H1 (cell line): ENCODE measurements at regions not wholly inside any gene's neighbourhood (a gene's known extent, or its start where the extent isn't known, plus 50 kb on each side); places are given as distances from the start of the nearest gene placed in this dataset.

ENCODE experiments used
- CTCF ChIA-PET: fragments of 300-600 bp; sonication (Branson Sonifier 250); formaldehyde crosslinking; loops from one replicate; lab custom pipeline; 2021; ENCODE audit not compliant: partially characterized antibody; lab: Charles Lee
- POLR2A ChIA-PET: fragments of 300-600 bp; sonication (Branson Sonifier 250); formaldehyde crosslinking; loops from one replicate; lab custom pipeline; 2021; ENCODE audit warnings: inconsistent platforms; ENCODE audit not compliant: partially characterized antibody; lab: Charles Lee
- DNase-seq, 2 experiments: peaks; one replicate each; pipeline versions ENCODE4 v3.0.0 to v3.0.0-alpha.2; 2010 to 2022; ENCODE audit warnings: low spot score in 2 of 2, low read depth in 1 of 2, mixed read lengths in 1 of 2
- FAIRE-seq: peaks from 2 replicates; lab custom pipeline; 2011; peaks lifted over from hg19 to GRCh38; lab: Jason Lieb, UNC
- H2AFZ ChIP-seq: 2 replicates; pipeline ENCODE4 v1.8.1; 2012; ENCODE audit warnings: low read length, inconsistent platforms
- H2AK5ac ChIP-seq: 2 replicates; pipeline ENCODE4 v1.6.1; 2013; ENCODE audit warnings: low read depth, low read length
- H2BK120ac ChIP-seq: replicated peaks from 2 replicates; pipeline ENCODE3; 2013; ENCODE audit warnings: low read depth, low read length, inconsistent platforms
- H2BK12ac ChIP-seq: 2 replicates; pipeline ENCODE4 v1.6.1; 2013; ENCODE audit warnings: low read depth, low read length
- H2BK15ac ChIP-seq: 2 replicates; pipeline ENCODE4 v1.6.1; 2013; ENCODE audit warnings: low read length
- H2BK20ac ChIP-seq: 2 replicates; pipeline ENCODE4 v1.6.1; 2013; ENCODE audit warnings: low read length
- H2BK5ac ChIP-seq: 2 replicates; pipeline ENCODE4 v1.6.1; 2013; ENCODE audit warnings: low read depth, low read length
- H3K14ac ChIP-seq: 2 replicates; pipeline ENCODE4 v1.6.1; 2013; ENCODE audit warnings: inconsistent platforms; ENCODE audit not compliant: insufficient read length
- H3K18ac ChIP-seq: 2 replicates; pipeline ENCODE4 v1.6.1; 2013; ENCODE audit warnings: low read length; ENCODE audit errors: extremely low read depth
- H3K23ac ChIP-seq: 2 replicates; pipeline ENCODE4 v1.6.1; 2013; ENCODE audit warnings: inconsistent platforms; ENCODE audit not compliant: insufficient read length
- H3K23me2 ChIP-seq: 2 replicates; pipeline ENCODE4 v1.6.1; 2013; ENCODE audit warnings: low read depth, low read length
- H3K27ac ChIP-seq: 2 replicates; pipeline ENCODE4 v1.6.1; 2011; ENCODE audit warnings: low read depth, low read length, inconsistent platforms
- H3K27me3 ChIP-seq, 4 experiments: replicated peaks in 1 of 4; 1 replicate in 1 of 4; 2 replicates in 3 of 4; pipeline versions ENCODE4 v1.6.1 to v1.8.1; 2011 to 2013; ENCODE audit warnings: low read length in 3 of 4, mild to moderate bottlenecking in 3 of 4, inconsistent platforms in 2 of 4, mixed read lengths in 2 of 4, moderate library complexity in 1 of 4; ENCODE audit not compliant: control insufficient read depth in 3 of 4, insufficient read depth in 3 of 4; ENCODE audit errors: extremely low read depth in 1 of 4
- H3K36me3 ChIP-seq, 4 experiments: 2 replicates each; pipeline versions ENCODE4 v1.6.1 to v1.8.1; 2011 to 2013; ENCODE audit warnings: mild to moderate bottlenecking in 4 of 4, low read length in 3 of 4, moderate library complexity in 2 of 4, control low read depth in 1 of 4, inconsistent platforms in 1 of 4; ENCODE audit not compliant: insufficient read depth in 4 of 4, control insufficient read depth in 2 of 4
- H3K4ac ChIP-seq: replicated peaks from 2 replicates; pipeline ENCODE3; 2013; ENCODE audit warnings: low read length, low read depth, mixed read lengths, inconsistent platforms; ENCODE audit not compliant: insufficient read length
- H3K4me1 ChIP-seq, 4 experiments: replicated peaks in 1 of 4; 1 replicate in 1 of 4; 2 replicates in 3 of 4; pipeline versions ENCODE4 v1.6.1 to v1.8.1; 2011 to 2013; ENCODE audit warnings: low read length in 3 of 4, inconsistent platforms in 2 of 4, mixed read lengths in 1 of 4; ENCODE audit not compliant: insufficient read depth in 4 of 4, control insufficient read depth in 3 of 4
- H3K4me2 ChIP-seq, 2 experiments: 2 replicates each; pipeline versions ENCODE4 v1.6.1 to v1.8.1; 2011 to 2013; ENCODE audit warnings: low read depth in 2 of 2, low read length in 2 of 2, control low read depth in 1 of 2, inconsistent platforms in 1 of 2, mild to moderate bottlenecking in 1 of 2; ENCODE audit not compliant: insufficient read depth in 1 of 2
- H3K4me3 ChIP-seq, 4 experiments: fragments of 200-600, 300-600 bp in 1 of 4; sonication (generic), shearing (Covaris generic), sonication (Bioruptor Twin) in 1 of 4; 2 replicates each; pipeline versions ENCODE4 v1.5.1 to v1.8.1; 2011 to 2016; ENCODE audit warnings: low read length in 4 of 4, low read depth in 3 of 4, control low read depth in 2 of 4, inconsistent platforms in 2 of 4, mild to moderate bottlenecking in 2 of 4, mixed read lengths in 1 of 4, moderate library complexity in 1 of 4; ENCODE audit not compliant: insufficient read depth in 2 of 4; ENCODE audit errors: extremely low read depth in 1 of 4
- H3K56ac ChIP-seq: replicated peaks from 2 replicates; pipeline ENCODE3; 2013; ENCODE audit warnings: low read depth, mild to moderate bottlenecking, mixed read lengths, low read length, inconsistent platforms; ENCODE audit not compliant: insufficient read length
- H3K79me1 ChIP-seq: 2 replicates; pipeline ENCODE4 v1.6.1; 2013; ENCODE audit warnings: low read depth, low read length, control low read depth
- H3K79me2 ChIP-seq, 2 experiments: 2 replicates each; pipeline versions ENCODE4 v1.6.1 to v1.8.1; 2012 to 2013; ENCODE audit warnings: low read length in 2 of 2, mild to moderate bottlenecking in 2 of 2, inconsistent platforms in 1 of 2; ENCODE audit not compliant: insufficient read depth in 2 of 2, control insufficient read depth in 1 of 2
- H3K9ac ChIP-seq, 4 experiments: replicated peaks in 1 of 4; 1 replicate in 1 of 4; 2 replicates in 3 of 4; pipeline versions ENCODE4 v1.6.1 to v1.8.1; 2011 to 2013; ENCODE audit warnings: low read depth in 3 of 4, low read length in 3 of 4, control low read depth in 2 of 4, mild to moderate bottlenecking in 2 of 4, moderate library complexity in 2 of 4, inconsistent platforms in 1 of 4; ENCODE audit errors: extremely low read depth in 1 of 4
- H3K9me3 ChIP-seq, 2 experiments: 2 replicates each; pipeline versions ENCODE4 v1.6.1 to v1.8.1; 2012 to 2013; ENCODE audit warnings: mild to moderate bottlenecking in 2 of 2, moderate library complexity in 2 of 2, control low read depth in 1 of 2, inconsistent platforms in 1 of 2, low read depth in 1 of 2, low read length in 1 of 2, mixed read lengths in 1 of 2; ENCODE audit not compliant: insufficient read depth in 2 of 2
- H4K20me1 ChIP-seq, 2 experiments: replicated peaks in 1 of 2; 2 replicates each; pipeline versions ENCODE3 to v1.8.1; 2011 to 2013; ENCODE audit warnings: inconsistent platforms in 2 of 2, low read length in 2 of 2, mild to moderate bottlenecking in 1 of 2; ENCODE audit not compliant: insufficient read depth in 2 of 2, control insufficient read depth in 1 of 2
- H4K5ac ChIP-seq: 2 replicates; pipeline ENCODE4 v1.6.1; 2013; ENCODE audit warnings: low read length, low read depth, mixed read lengths, inconsistent platforms; ENCODE audit not compliant: insufficient read length
- H4K8ac ChIP-seq: 2 replicates; pipeline ENCODE4 v1.8.0; 2013; ENCODE audit warnings: mild to moderate bottlenecking, moderate library complexity, low read length, inconsistent platforms; ENCODE audit not compliant: insufficient read depth; ENCODE audit errors: extremely low read depth
- H4K91ac ChIP-seq: replicated peaks from 2 replicates; pipeline ENCODE3; 2013; ENCODE audit warnings: low read length, mixed read lengths, inconsistent platforms; ENCODE audit not compliant: insufficient read length
- ATF2 ChIP-seq: IDR thresholded peaks from 2 replicates; pipeline ENCODE4 v1.6.1; 2012; ENCODE audit warnings: low read length, inconsistent platforms
- GTF2F1 ChIP-seq: IDR thresholded peaks from 2 replicates; pipeline ENCODE4 v1.6.1; 2012; ENCODE audit warnings: low read depth, low read length, improper control_type of control experiment, borderline replicate concordance
- NANOG ChIP-seq: IDR thresholded peaks from 2 replicates; pipeline ENCODE4 v1.6.1; 2011; ENCODE audit warnings: low read length, low read depth, mild to moderate bottlenecking, inconsistent platforms; ENCODE audit not compliant: insufficient read depth, poor library complexity, severe bottlenecking
- SIRT6 ChIP-seq: IDR thresholded peaks from one replicate; pipeline ENCODE4 v1.7.1; 2012; ENCODE audit warnings: low read length, inconsistent platforms
- SP4 ChIP-seq: IDR thresholded peaks from 2 replicates; pipeline ENCODE4 v1.6.1; 2012; ENCODE audit warnings: low read length, inconsistent platforms
- TBP ChIP-seq: IDR thresholded peaks from 2 replicates; pipeline ENCODE4 v1.6.1; 2011; ENCODE audit warnings: low read depth, low read length, improper control_type of control experiment
- WGBS, 2 experiments: shearing (Covaris generic) in 1 of 2; methylation state at CpG; one replicate each; pipeline versions ENCODE4 v1.1.6 to v1.1.7; 2013 to 2015; ENCODE audit warnings: low lambda C conversion rate in 2 of 2, mixed read lengths in 2 of 2, inconsistent platforms in 1 of 2, low coverage in 1 of 2, missing lambda C conversion rate in 1 of 2; ENCODE audit not compliant: insufficient replicate concordance in 2 of 2, insufficient coverage in 1 of 2, insufficient read length in 1 of 2; ENCODE audit errors: extremely low coverage in 1 of 2, missing lambda C conversion rate in 1 of 2; 5-methylcytosine and 5-hydroxymethylcytosine counted together

- no peak overlapping the region for H3K18ac ChIP-seq
- H3K27me3 ChIP-seq, result no peaks in the 10 kb centered on the region
- no peak overlapping the region for H4K91ac ChIP-seq
- no peak for FAIRE-seq
- H3K23ac ChIP-seq, result no peak overlapping the region
- H3K4me3 ChIP-seq, result no peak overlapping the region
- no peak overlapping the region for H2BK5ac ChIP-seq
- H4K8ac ChIP-seq, result no peak overlapping the region
- H3K4me2 ChIP-seq, result no peak overlapping the region
- no peak overlapping the region for H3K9ac ChIP-seq
- H3K14ac ChIP-seq, result no peak overlapping the region
- H4K20me1 ChIP-seq, result no peaks in the 10 kb centered on the region
- no peak for DNase-seq
- no peak overlapping the region for H2BK15ac ChIP-seq
- no peaks in the 10 kb centered on the region for H3K9me3 ChIP-seq
- CTCF ChIA-PET, result no interaction called here
- H3K27ac ChIP-seq, result no peak overlapping the region
- TF ChIP-seq GTF2F1 (no peak), TBP (no peak), SIRT6 (no peak), NANOG (no peak), ATF2 (no peak), SP4 (no peak)
- POLR2A ChIA-PET, result no interaction called here
- H2BK120ac ChIP-seq, result no peak overlapping the region
- no peak overlapping the region for H3K4ac ChIP-seq
- no peaks in the 10 kb centered on the region for H3K79me2 ChIP-seq
- H2BK12ac ChIP-seq, result no peak overlapping the region
- H4K5ac ChIP-seq, result no peak overlapping the region
- no peak overlapping the region for H2BK20ac ChIP-seq
- H3K36me3 ChIP-seq, result no peaks in the 10 kb centered on the region
- no peak overlapping the region for H2AFZ ChIP-seq
- peaks cover 0 to 6% (median 0%) of the 10 kb centered on the region in 4 experiments; a peak in 1 of 7 replicates for H3K4me1 ChIP-seq
- H2AK5ac ChIP-seq, result no peak overlapping the region
- H3K56ac ChIP-seq, result no peak overlapping the region
- no peaks in the 10 kb centered on the region for H3K79me1 ChIP-seq
- H3K23me2 ChIP-seq, result no peaks in the 10 kb centered on the region; the same call in 1 of the 2 replicates
- 85% methylated on average over 3 of the region's 3 CpGs; no CpG with 5 or more reads in 1 of the 2 experiments for WGBS, 2 experiments
Measured at GRCh38 chr2:41724465-41724864, 323.4 kb upstream of the PKDCC start.
